Activated CD4-positive, alpha-beta T cell treated with anti-CD3 and anti-CD28 coated beads, Interleukin-2, amount 50 U/mL, for 48 hours (primary cell): ENCODE measurements at regions not wholly inside any gene's neighbourhood (a gene's known extent, or its start where the extent isn't known, plus 50 kb on each side); places are given as distances from the start of the nearest gene placed in this dataset.
"Not testable (repeated sequence)": the region's sequence is repeated elsewhere in the genome, so short reads cannot be mapped to it uniquely, and the experiment has no call there.

Source experiments
- DNase-seq, 2 experiments: peaks; one replicate each; pipeline ENCODE4 v3.0.0-alpha.2; 2020

DNA sequence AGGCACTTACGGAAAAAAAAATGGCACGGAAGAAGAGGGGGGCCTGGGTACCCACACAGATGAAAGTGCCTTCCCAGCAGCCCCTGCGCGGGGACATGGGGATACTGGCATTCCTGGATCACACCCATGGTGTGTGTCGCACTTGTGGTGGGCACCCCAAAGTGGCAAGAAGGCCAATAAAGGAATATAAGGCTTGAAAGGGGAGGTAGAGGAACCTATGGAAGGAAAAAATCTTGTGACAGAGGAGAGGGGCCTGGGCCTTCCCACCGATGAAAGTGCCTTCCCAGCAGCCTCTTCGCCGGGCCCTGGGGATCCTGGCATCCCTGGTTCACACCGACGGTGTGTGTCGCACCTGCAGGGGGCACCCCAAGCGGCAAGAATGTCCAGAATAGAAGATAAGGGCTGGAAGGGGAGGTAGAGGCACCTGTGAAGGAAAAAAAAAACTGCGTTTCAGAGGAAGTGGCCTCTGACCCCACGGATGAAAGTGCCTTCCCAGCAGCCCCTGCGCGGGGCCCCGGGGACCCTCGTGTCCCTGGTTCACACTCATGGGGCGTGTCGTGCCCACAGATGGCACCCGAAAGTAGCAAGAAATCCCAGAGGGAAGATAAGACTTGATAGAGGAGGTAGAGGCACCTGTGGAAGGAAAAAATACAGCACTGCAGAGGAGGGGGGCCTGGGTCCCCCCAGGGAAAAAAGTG, 284.0 kb downstream of the ALG10 start:
- DNase-seq = no peak

DNA sequence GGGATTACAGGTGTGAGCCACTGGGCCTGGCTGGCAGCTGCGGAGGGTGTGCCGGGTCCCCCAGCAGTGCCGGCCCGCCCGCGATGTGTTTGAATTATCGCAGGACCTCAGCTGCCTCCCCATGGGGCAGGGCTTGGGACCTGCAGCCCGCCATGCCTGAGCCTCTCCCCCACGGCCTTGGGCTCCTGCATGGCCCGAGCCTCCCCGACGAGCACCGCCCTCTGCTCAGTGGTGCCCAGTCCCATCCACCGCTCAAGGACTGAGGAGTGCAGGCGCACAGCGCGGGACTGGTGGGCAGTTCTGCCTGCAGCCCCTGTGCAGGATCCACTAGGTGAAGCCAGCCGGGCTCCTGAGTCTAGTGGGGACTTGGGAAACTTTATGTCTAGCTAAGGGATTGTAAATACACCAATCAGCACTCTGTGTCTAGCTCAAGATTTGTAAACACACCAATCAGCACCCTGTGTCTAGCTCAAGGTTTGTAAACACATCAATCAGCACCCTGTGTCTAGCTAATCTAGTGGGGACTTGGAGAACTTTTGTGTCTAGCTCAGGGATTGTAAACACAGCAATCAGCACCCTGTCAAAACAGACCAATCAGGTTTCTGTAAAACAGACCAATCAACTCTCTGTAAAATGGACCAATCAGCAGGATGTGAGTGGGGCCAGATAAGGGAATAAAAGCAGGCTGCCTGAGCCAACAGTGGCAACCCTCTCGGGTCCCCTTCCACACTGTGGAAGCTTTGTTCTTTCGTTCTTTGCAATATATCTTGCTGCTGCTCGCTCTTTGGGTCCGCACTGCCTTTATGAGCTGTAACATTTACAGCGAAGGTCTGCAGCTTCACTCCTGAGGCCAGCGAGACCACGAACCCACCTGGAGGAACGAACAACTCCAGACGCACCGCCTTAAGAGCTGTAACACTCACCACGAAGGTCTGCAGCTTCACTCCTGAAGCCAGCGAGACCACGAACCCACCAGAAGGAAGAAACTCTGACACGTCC, 287.8 kb downstream of the ALG10 start:
- not testable (repeated sequence) for DNase-seq

DNA sequence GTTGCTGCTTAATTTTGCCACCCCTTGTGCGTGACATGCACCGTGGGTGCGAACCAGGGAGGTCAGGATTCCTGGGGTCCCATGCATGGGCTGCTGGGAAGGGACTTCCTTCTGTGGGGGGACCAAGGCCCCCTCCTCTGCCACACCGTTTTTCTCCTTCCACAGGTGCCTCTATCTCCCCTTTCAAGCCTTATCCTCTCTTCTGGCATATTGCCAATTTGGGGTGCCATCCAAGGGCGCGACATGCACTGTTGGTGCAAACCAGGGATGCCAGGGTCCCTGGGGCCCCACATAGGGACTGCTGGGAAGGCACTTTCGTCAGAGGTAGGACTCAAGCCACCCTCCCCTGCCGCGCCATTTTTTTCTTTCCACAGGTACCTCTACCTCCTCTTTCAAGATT, 289.0 kb downstream of the ALG10 start:
- DNase-seq = no peak

DNA sequence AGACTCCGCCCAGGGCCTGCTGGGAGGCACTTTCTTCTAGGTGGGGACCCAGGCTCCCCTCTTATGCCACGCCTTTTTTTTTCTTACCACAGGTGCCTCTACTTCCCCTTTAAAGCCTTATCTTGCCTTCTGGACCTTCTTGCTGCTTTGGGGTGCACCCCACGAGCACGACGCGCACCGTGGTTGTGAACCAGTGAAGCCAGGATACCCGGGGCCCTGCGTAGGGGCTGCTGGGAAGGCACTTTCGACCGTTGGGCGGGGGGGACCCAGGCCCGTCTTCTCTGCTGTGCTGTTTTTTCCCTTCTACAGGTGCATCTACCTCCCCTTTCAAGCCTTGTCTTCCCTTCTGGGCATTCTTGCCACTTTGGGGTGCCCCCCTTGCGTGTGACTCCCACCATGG, 305.4 kb downstream of the ALG10 start:
- no peak for DNase-seq

DNA sequence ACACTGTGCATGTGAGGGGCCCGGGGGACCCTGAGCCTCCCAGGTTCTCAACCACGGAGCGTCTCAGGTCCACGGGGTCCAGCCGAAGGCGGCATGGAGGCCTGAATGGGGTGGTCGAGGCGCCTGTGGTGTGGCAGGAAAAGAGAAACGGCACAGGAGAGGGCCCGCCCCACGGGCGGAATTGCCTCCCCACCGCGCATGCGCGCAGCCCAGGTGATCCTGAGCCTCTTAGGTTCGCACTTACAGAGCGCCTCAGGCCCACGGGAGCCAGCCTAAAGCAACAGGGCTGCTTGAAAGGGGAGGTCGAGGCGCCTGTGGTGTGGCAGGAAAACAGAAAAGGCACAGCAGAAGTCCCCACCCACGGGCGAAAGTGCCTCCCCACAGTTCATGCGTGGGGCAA, 311.0 kb downstream of the ALG10 start:
- DNase-seq = no peak

DNA sequence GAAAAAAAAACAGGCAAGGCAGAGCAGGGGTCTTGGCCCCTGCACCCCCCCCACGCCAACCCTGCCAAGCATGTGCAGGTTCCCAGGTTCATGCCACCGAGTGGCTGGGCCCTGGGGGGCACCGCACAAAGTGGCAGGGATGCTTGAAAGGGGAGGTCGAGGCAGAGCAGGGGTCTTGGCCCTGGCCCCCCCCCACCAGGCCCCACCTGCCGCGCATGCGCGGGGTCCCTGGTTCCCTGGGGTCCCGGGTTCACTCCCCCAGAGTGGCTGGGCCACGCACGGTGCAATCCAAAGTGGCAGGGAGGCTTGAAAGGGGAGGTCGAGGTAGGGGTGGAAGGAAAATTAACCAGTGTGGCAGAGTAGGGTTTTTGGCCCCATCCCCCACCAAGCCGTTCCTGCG, 312.2 kb downstream of the ALG10 start:
- no peak for DNase-seq

DNA sequence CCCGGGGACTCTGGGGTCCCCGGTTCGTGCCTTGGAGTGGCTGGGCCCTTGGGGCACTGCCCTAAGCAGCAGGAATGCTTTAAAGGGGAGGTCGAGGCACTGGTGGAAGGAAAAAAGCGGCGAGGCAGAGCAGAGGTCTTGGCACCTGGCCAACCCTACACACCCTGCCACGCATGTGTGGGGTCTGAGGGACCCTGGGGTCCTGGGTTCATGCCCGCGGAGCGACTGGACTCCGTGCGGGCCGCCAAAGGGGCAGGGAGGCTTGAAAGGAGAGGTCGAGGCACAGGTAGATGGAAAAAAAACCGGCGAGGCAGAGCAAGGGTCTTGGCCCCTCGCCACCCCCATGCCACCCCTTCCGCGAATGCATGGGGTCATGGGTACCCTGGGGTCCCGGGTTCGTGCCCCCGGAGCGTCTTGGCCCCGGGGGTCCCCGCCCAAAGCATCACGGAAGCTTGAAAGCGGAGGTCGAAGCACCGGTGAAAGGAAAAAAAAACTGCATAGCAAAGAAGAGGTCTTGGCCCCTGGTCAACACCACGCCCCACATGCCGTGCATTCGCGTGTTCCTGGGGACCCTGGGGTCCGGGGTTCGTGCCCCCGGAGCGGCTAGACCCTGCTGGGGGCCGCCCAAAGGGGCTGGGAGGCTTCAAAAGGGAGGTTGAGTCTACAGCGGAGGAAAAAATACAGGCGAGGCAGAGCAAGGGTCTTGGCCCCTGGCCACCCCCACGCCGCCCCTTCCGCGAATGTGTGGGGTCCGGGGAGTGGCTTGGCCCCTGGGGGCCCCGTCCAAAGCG, 312.9 kb downstream of the ALG10 start:
- no peak for DNase-seq

DNA sequence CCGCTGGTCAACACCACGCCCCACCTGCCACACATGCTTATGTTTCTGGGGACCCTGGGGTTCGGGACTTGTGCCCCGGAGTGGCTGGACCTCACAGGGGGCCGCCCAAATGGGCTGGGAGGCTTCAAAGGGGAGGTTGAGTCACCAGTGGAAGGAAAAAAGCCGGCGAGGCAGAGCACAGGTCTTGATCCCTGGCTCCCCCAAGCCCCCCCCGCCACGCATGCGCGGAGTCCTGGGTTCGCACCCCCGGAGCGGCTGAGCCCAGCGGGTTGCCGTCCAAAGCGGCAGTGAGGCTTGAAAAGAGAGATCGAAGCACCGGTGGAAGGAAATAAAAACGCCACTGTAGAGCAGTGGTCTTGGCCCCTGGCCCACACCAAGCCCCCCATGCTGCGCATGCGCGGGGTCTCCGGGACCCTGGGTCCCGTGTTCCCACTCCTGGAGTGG, 313.5 kb downstream of the ALG10 start:
- DNase-seq = no peak

DNA sequence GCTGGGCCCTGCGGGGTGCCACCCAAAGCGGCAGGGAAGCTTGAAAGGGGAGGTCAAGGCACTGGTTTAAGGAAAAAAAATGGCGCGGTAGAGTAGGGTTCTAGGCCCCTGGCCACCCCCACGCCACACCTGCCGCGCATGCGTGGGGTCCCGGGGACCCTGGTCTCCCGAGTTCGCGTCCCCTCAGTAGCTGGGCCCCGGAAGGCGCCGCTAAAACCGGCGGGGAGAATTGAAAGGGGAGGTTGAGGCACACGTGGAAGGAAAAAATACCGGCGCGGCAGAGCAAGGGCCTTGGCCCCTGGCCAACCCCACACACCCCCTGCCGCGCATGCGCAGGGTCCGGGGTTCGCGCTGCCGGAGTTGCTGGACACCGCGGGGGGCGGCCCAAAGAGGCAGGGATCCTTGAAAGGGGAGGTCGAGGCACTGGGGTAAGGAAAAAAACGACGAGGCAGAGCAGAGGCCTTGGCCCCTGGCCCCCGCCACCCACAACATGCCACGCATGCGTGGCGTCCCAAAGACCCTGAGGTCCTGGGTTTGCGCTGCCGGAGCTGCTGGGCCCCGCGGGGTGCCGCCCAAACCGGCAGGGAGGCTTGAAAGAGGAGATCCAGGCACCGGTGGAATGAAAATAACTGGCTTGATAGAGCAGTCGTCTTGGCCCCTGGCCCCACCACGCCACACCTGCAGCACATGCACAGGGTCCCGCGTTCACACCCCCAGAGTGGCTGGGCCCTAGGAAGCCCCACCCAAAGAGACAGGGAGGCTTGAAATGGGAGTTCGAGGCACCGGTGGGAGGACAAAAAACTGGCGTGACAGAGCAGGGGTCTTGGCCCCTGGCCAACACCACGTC, 314.5 kb downstream of the ALG10 start:
- DNase-seq = no peak

DNA sequence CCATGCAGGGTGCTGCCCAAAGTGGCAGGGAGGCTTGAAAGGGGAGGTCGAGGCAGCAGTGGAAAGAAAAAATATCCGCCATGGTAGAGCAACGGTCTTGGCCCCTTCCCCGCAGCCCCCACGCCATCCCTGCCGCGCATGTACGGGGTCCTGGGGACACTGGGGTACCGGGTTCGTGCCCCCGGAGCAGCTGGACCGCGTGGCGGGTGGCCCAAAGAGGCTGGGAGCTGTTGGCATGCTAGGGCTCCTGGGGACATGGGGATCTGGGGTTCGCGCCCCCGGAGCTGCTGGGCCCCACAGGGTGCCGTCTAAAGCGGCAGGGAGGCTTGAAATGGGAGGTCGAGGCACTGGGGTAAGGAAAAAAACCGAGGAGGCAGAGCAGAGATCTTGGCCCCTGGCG, 316.5 kb downstream of the ALG10 start:
- DNase-seq = no peak

DNA sequence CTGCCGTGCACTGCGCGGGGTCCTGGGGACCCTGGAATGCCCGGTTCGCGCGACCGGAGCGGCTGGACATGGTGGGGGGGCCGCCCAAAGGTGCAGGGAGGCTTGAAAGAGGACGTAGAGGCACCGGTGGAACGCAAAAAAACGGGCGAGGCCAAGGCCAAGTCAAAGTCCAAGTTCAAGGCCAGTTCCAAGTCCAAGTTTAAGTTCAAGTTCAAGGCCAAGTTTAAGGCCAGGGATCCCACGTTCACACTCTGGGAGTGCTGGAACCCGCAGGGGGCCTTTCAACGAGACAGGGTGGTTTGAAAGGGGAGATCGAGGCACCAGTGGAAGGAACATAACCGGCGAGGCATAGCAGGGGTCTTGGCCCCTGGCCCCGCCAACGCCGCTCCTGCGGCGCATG, 317.6 kb downstream of the ALG10 start:
- DNase-seq = no peak

DNA sequence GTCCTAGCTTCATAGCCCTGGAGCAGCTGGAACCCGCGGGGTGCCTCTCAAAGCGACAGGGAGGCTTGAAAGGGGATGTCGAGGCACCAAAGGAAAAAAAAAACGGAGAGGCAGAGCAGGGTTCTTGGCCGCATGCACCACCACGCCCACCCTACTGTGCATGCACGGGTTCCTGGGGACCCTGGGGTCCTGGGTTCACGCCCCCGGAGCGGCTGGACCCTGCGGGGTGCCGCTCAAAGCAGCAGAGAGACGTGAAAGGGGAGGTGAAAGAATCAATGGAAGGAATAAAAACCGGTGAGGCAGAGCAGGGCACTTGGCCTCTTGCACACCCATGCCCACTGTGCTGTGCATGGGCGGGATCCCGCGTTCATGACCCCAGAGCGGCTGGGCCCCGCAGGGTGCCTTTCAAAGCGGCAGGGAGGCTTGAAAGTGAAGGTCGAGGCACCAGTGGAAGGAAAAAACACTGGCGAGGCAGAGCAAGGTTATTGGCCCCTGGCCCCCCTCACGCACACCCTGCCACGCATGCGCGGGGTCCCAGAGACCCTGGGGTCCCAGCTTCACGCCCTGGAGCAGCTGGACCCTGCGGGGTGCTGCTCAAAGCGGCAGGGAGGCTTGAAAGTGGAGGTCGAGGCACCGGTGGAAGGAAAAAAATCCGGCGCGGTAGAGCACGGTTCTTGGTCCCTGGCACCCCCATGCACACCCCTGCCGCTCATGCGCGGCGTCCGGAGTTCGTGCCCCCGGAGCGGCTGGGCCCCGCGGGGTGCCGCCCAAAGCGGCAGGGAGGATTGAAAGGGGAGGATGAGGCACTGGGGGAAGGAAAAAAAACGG, 318.5 kb downstream of the ALG10 start:
- DNase-seq = no peak

DNA sequence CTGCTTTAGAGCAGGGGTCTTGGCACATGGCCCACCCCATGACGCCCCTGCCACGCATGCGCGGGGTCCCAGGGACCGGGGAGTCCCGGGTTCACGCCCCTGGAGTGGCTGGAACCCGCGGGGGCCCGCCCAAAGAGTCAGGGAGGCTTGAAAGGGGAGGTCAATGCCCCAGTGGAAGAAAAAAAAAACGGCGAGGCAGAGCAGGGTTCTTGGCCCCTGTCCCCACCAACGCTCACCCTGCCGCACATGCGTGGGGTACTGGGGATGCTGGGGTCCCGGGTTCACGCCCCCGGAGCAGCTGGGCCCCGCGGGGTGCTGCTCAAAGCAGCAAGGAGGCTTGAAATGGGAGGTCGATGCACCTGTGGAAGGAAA, 319.1 kb downstream of the ALG10 start:
- DNase-seq = no peak

DNA sequence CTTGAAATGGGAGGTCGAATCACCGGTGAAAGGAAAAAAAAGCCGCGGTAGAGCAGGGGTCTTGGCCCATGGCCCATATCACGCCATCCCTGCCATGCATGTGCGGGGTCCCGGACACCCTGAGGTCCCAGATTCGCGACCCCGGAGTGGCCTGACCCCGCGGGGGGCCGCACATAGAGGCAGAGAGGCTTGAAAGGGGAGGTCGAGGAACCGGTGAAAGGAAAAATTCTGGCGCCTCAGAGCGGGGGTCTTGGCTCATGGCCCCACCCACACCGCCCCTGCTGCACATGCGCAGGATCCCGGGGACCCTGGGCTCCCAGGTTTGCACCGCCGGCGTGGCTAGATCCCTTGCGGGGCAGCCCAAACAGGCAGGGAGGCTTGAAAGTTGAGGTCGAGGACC, 319.8 kb downstream of the ALG10 start:
- no peak for DNase-seq

DNA sequence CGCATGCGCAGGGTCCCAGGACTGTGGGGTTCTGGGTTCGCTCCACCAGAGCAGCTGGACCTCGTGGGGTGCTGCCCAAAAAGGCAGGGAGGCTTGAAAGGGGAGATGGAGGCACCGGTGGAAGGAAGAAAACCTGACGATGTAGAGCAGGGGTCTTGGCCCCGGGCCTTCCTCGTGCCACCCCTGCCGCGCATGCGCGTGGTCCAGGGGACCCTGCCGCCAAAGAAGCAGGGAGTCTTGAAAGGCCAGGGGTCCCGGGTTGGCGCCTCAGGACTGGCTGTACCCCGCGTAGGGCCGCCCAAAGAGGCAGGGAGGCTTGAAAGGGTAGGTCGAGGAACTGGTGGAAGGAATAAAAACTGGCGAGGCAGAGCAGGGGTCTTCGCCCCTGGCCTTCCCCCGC, 321.0 kb downstream of the ALG10 start:
- no peak for DNase-seq

DNA sequence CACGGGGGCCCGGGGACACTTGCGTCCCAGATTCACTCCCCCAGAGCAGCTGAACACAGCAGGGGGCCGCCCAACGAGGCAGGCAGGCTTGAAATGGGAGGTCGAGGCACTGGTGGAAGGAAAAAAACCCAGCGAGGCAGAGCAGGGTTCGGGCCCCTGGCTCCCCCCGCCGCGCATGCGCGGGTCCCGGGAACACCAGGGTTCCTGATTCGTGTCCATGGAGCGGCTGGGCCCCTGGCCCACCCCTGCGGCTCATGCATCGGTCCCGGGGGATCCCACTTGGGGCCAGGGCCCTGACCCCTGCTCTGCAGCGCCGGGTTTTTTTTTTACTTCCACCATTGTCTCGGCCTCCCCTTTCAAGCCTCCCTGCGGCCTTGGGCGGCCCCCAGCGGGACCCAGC, 321.5 kb downstream of the ALG10 start:
- no peak for DNase-seq

DNA sequence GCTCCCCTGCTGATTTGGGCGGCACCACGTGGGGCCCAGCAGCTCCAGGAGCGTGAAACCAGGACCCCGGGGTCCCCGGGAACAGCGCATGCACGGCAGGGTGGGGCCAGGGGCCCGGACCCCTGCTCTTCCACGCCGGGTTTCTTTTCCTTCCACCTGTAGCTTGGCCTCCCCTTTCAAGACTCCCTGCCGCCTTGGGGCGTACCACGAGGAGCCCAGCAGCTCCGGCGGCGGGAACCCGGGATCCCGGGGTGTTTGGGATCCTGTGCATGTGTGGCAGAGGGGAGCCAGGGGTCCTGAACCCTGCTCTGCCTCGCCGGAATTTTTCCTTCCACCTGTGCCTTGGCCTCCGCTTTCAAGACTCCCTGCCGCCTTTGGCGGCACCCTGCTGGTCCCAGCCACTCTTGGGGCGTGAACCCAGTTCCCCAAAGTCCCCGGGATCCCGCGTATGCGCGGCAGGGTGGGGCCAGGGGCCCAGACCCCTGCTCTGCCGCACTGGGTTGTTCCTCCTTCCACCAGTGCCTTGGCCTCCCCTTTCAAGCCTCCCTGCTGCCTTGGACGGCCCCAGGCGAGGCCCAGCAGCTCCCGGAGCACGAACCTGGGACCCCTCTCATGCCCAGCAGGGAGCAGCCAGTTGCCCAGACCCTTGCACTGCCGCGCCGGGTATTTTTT, 322.7 kb downstream of the ALG10 start:
- no peak for DNase-seq

DNA sequence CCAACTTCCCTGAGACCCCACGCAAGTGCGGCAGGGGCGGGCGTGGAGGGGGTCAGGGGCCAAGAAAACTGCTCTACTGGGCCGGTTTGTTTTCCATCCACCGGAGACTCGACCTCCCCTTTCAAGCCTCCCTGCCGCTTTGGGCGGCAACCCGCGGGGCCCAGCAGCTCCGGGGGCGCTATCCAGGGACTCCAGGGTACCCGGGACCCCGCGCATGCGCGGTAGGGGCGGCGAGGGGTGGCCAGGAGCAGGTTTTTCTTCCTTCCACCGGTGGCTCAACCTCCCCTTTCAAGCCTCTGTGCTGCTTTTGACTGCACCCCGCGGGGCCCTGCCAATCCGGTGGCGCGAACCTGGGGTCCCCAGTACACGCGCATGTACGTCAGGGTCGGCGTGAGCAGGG, 323.5 kb downstream of the ALG10 start:
- no peak for DNase-seq

DNA sequence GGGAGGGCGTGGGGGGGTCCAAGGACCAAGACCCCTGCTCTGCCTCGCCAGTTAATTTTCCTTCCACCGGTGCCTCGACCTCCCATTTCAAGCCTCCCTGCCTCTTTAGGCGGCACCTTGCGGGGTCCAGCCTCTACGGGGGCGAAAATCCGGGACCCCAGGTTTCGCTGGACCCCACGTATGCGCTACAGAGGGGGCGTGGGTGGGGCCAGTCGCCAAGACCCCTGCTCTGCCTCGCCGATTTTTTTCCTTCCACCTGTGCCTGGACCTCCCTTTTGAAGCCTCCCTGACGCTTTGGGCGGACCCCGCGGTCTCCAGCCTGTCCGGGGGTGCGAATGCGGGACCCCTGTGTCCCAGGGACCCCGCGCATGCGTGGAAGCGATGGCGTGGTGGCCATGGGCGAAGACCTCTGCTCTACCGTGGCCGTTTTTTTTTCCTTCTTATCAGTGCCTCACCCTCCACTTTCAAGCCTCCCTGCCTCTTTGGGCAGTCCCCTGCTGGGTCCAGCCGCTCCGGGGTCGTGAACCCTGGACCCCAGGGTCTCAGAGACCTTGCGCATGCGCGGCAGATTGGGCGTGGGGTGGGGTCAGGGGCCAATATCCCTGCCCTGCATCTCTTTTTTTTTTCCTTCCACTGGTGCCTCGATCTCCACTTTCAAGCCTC, 324.2 kb downstream of the ALG10 start:
- DNase-seq = no peak

DNA sequence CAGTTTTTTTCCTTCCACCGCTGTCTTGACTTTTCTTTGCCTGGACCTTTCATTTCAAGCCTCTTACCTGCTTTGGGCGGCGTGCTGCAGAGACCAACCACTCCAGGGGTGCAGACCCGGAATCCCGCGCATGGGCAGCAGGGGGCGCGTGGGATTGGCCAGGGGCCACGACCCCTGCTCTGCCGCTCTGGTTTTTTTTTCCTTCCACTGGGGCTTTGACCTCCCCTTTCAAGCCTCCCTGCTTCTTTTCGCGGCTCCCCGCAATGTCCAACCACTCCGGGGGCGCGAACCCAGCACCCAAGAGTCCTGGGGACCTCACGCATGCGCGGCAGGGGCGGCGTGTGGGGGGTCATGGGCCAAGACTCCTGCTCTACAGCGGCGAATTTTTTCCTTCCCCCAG, 325.1 kb downstream of the ALG10 start:
- peak; percentile 1 to 7 for DNase-seq
